NCI-H1092 (cell line): ENCODE measurements at regions not wholly inside any gene's neighbourhood (a gene's known extent, or its start where the extent isn't known, plus 50 kb on each side); places are given as distances from the start of the nearest gene placed in this dataset.

Experiments
- DNase-seq: peaks from one replicate; lab custom pipeline; 2025; lab: John Stamatoyannopoulos, UW

DNA sequence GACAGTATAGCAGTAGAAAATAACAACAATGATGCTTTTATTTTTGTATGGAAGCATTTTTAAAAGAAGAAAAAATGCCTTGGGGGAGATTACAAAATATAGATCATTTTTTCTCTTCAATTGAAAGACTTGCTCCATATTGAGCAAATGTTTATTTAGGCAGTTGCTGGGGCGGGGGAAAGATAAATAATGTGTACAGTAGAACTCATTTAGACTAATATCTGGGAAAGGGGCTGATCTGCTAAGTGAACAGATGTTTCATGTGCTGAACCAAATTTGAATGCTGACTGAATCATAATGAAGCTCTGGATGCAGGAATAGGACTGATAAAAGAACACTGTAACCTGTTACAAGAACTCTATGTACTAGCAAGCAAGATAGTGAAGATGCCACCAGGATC, 457.1 kb upstream of the TENM4 start:
- no peak for DNase-seq

DNA sequence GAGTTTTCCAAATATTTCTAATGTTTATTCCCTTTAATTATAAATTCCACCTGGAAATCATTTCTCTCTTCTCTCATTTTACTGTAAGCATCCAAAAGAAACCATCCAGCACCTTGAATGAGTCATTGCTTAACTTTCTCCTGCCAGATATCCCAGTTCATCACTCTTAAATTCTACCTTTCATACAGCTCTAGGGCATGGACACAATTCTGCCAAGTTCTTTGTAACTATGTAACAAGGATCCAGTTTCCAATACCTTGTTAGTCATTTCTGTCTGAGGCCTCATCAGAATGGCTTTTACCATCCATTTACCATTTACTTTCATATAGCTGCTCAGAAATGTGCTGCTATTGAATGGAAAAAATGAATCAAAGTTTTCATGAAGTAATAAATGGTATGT, 455.4 kb upstream of the TENM4 start:
- no peak for DNase-seq

DNA sequence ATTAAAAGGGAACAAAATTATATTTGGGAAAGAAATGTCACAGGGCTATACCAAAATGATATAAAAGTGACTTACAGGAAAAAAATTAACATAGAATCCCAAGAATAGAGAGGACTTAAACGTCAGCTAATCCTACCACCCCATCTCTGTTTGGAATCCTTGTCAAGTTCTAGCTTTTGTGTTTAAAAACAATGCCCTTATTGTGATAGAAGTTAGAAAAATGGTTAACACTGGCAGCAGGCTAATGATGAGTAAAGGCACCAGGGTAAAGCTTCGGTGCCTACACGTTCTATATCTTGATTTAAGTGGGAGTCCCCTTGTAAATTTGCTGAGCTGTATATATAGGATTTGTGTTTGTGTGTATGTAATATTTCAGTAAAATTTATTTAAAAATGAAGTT, 453.3 kb upstream of the TENM4 start:
- DNase-seq, result no peak

DNA sequence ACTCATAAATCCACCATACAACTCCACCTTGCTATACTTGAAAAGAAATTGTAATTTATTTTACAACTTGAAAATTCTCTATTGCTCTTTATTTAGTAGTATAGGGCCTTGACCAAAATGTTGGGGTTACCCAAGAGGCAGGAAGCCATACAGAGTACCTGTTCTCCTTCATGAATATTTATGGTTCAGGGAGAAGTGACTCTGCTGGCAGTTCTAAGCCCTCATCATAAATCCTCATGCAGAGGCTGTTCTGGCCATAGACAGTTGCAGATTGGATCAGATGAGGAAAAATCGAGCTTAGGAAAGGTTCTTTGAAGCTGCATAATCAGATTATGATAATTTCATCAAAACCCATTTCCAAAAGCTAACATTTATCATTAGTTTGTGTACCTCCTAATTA, 449.4 kb upstream of the TENM4 start:
- DNase-seq, result no peak

DNA sequence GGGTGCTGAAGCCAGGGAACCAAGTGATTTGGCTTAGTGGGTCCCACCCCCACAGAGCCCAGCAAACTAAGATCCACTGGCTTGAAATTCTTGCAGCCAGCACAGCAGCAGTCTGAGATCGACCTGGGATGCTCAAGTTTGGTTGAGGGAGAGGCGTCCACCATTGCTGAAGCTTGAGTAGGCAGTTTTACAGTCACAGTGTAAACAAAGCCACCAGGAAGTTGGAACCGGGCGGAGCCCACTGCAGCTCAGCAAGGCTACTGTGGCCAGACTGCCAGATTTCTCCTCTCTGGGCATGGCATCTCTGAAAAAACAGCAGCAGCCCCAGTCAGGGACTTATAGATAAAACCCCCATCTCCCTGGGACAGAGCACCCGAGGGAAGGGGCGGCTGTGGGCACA, 424.1 kb upstream of the TENM4 start:
- no peak for DNase-seq

DNA sequence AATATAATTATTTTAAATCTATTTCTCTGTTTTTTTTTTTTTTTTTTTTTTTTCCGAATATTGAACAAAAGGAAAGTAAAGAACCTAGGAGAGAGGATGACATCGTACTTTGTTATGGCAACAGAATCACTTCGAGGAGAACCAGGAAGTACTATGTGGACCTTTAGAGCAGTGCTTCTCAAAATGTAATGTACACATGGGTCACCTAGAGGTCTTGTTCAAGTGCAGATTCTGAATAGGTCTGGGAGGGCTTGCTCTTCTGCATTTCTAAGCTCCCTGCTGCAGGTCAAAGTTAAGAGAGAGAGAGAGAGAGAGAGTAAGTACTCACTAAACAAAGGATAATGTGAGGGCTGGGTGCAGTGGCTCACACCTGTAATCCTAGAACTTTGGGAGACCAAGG, 419.5 kb upstream of the TENM4 start:
- no peak for DNase-seq

DNA sequence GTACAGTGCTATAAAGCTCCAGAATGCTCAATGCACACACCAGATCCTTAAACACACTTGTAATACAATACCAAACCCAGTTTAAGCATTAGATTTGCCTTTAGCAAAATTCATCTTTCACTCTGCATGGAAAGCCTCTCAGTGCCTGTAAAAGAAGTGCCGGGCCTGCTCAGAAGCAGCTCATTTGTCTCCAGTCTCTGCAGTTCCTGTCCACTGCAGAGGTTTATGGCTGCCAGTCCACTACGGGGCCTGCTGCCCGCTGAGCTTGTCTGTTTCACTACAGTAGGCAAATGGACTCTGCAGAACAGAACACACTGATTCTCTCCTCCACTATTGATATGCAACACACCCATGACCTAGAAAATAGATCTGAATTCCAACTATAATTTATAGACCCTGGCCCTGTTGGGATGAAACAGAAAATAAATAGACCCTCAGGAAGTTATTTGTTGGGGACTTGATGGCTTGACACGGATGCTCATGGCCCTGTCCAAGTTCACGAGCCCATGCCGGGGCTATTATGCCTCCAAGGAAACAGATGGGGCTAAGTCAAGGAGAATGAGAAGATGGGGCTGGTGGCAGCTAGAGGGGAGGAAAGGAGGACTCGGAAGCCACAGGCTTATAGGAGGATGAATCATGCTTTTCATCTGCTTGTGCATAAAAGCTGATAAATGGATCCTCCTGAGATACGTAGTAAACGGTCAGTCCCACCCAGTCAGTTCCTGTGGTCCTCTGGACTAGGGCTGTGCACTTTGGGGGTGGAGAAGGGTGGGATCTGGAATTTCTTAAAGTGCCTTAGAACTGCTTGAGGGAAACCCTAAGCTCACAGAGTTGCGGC, 416.8 kb upstream of the TENM4 start:
- DNase-seq, result no peak

DNA sequence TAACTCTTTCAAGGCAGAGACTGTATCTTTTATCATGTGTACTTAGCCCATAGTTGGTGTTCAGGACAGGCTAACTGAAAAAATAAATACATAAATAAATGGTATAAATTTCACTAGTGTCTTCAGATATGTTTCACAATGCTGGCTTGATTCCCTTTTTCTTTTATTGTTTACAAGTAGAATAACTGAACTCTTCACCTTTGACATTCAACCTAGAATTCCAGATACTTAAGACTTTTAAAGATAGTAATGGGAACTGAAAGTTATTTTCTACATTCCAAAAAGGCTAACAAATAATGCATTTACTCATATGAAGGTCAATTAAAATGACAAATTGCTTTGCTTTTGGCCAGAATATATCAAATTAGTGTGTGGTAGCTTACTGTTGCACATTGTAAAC, 411.3 kb upstream of the TENM4 start:
- no peak for DNase-seq

DNA sequence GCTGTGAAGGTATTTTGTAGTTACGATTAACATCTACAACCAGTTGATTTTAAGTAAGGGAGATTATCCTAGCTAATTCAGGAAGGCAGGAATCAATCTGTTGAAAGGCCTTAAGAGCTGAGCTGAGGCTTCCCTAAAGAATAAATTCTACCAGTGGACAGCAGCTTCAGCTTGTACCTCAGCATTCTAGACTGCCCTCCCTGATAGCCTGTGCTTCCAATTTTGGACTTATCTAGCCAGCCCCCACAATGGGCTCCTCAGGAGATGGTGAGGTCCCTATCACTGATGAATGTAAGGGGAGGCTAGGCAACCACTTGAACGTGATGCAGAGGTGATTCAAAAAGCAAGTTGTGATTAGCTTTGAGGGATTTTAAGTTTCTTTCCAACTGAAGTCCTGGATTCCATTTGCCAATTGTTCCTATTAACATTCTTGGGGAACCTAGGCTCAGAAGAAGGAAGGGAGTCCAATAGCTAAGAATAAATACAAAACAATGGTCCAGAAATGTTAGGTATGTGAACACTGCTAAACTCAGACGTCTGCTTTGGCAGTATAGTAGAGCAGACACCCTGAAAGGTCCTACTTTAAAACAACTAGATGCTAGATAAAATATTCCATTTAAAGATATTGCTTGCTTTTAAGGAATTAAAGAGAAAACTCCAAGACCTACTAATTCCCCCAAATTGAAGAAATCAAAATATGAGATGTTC, 404.3 kb upstream of the TENM4 start:
- no peak for DNase-seq

DNA sequence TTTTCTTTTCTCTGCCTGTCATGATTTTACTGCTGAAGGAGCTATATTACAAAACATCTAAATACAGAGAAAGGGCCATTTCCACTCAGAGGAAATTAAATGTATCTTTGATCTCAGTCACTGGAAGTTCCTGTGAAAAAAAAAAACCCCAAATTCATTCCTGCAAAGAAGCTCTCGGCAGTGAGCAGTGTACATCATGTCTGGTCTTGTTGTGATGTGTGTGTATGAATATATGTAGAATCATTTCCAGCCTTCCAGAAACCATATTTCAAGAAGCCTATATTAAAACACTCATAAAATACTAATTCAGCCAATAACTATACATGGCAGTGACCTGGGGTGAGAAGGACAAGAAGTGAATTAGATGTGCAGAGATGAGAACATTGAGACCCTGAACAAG, 393.2 kb upstream of the TENM4 start:
- no peak for DNase-seq

DNA sequence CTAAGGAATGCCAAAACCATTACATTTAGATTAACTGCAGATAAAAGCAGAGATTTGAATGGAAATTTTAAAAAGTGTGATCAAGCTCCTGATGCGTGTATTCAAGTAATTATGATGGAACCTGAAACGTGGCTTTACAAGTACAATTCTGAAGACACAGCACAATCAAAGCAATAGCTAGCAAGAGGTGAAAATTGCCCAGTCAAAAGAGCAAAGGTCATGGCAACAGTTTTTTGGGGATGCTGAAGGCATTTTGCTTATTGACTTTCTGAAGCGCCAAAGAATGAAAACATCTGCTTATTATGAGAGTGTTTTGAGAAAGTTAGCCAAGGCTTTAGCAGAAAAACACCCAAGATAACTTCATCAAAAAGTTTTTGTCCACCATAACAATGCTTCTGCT, 389.6 kb upstream of the TENM4 start:
- no peak for DNase-seq

DNA sequence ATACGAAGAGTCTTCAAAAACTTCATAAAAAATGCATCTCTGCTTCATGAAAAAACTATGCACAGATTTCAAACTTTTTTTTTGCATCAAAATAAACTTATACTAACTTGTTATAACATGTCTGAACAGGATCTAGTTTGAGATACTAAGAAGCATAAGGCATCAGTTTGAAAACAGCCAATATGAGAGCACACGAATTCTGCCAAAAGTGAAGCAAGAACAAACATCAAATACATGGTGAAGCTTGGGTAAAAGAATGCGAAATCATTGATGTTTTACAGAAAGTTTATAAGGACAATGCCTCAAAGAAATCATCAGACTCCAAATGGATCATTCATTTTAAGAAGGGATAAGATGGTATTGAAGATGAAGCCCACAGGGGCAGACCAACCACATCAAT, 389.1 kb upstream of the TENM4 start:
- no peak for DNase-seq

DNA sequence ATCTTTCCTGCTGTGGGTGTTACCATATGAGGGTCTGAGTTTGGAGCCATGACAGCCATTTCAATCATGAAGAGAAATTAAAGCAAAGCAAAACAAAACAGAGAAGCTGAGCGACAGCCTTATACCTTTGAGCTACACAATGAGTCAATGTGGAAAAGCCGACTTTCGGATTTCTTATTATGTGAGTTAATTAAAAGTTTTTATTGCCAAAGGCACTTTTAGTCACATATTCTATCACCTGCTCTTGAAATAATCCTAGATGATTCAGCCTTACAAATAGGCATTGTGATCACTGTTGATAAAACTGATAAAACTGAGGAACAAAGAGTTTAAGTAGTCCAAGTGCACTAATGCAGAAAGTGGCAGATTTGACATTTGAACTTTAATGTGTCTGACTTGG, 381.9 kb upstream of the TENM4 start:
- DNase-seq, result no peak

DNA sequence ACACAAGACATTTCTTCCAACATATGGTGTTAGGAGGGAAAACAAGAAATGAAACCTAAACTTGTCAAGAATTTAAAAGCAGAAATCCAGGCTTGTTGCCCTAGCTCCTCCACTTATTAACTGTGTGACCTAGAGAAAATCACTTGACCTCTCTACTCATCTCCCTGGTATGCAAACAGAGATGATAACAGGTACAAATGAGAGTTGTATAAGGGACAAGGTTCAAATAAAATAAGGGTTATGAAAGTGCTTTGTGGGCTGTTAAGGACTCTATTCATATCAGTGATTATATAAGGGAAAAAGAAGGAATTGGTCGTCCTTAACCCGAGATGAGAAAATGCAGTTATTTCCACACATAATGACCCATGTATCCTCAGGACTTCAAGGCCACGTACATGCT, 372.7 kb upstream of the TENM4 start:
- DNase-seq, result no peak

DNA sequence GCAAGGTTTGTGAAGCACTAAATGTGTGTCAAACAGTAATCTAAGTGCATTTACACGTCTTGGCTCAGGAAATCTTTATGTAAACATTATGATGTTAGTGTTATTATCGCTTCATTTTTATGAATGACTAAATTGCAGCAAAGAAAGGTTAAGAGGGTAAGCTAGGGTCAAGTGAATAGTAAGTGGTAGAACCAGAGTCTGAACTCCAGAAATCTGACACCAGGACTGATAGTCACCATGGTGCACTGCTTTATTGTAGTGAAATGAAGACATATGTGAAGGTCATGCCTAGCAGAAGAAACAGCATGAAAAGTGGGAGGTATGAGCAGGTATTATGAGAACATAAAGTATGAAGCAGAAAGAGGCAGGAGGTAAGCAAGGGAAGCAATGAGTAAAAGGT, 368.7 kb upstream of the TENM4 start:
- DNase-seq, result no peak

DNA sequence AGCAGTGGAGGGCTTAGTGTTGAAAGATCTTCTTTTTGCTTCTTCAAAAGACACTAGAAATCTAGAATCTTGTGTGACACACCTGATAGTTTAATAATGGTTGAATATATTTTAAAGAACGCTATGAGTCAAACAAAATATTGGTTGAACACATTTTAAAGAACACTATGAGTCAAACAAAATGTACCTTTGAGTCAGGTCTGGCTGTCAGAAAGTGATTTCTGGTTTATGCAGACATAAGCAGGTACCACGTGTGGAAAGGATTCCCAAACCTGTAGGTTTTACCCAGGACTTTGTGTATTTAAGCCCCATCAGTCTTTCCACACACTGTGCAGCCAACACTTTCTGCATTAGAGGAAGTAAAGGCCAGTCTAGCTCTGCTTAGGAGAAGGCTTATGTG, 366.7 kb upstream of the TENM4 start:
- no peak for DNase-seq

DNA sequence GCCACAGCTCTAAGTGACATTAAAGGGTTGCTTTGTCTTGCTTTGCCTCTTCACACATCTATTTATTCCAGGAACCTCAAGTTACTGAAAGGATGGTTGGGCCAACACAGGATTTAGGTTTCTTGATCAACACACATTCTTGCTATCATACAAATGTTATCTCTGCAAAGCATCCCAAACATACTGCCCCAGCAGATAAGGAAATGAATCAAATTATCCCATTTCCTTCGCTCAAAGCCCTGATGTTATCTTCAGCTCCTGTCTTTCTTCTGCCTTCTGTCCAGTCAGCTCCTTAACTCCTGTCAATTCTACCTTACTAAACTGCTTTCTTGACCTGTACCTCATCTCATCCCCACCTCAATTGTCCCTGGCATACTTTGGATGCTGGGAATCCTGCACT, 355.9 kb upstream of the TENM4 start:
- no peak for DNase-seq

DNA sequence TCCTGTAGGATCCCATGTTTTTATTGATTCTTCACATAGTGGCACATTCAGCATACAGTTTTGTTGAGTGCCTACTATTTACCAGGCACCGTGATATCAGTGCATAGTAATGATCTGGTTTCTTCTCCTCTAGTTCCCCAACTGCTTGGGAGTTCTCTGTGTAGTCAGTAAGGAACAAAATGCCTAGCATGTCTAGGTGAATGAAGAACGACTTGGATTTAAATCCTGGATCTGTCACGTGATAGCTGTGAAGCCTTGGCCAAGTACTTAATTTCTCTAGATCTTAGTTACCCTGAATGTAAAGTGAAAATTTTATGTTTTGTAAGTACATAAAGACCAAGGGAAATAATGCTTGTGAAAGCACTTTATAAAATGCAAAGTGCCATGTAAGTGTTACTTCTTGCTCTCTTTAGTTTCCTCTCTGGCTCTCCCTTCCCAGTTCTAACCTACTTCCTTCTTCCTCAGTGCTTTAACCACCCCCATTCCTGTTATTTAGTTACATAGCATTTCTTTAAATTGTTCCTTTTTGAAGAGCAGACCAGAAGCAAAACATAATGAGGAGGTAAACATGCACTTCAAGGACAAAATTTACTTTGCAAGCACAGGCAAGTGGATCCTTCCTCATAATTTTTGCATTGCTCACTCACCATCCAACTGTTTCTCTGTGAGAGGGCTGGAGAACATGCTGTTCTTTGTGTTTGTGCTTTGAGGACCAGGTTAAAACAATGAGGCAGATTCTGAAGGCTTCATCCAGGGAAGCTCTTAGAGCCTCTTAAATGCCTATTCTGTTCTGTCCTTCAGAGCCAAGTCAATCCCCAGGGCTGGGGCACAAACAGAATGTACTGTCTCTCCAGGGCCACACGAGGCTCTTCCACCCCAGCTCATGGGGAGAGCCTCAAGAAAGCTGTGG, 353.9 kb upstream of the TENM4 start:
- DNase-seq, result no peak

DNA sequence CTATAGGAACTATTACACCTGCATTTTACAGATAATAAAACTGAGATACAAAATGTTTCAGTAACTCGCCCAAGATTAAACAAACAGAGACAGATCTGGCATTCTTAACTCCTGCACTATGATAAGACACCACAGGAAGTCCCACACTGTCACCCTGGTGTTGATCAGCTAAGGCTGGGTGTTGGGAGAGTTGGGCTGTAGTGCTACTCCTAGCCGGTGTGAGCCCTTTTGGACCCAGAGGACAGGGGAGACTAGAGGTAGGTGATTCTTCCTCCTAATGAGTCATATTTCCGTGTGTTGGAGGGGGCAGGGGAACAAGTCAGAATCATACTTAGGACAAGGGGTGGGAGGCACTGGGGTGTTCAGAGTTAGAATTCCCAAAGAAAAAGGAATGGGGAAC, 353.2 kb upstream of the TENM4 start:
- no peak for DNase-seq

DNA sequence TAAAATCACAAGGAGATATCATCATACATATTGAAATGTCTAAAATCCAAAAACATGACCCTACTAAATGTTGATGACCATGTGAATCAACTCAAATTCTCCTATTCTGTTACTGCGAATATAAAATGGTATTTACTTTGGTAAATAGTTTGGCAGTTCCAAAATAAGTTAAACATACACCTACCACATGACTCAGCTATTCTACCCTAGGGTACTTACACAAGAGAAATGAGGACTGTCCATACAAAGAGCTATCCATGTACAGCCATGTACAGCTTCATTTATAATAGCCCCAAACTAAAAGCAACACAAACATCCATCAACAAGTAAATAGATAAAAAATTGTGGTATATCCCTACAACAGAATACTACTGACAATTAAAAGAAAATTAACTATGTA, 346.1 kb upstream of the TENM4 start:
- no peak for DNase-seq

DNA sequence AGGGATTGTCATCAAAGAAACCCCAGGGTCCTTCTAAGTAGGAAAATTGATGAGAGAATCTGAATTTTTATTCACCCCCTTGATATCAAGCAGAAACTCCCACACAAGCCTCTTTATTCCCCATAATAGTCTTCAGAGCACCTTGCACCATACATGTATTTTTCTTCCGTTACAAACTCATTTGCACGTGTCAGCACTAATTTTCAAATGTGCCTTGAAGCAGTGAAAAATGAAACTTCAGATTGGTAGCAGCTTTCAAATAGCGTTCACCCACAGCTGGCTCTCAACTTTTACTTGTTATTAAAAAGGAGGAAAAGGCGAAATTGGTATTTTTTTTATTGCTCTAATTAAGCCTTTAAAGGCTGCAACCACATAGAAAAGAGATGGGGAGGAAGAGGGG, 343.0 kb upstream of the TENM4 start:
- no peak for DNase-seq

DNA sequence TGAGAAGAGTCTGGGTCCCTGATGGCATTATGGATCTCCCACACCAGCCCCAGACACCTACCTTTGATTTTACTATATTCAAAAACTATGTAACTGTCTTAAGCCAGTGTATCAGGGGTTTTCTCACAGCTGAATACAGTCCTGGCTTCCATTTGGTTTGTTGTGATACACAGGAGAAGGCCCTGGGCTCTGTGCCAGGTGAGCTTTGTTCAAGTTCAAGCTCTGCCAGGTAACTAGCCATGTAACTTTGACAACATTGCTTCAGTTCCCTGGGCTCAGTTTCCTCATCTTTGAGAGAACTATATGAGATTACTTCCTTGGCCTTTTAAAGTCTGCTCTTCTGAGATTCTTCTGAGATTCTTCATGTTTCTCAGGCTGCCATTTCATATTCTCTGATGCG, 327.5 kb upstream of the TENM4 start:
- no peak for DNase-seq
